ENCODE measurements at regions not wholly inside any gene's neighbourhood (a gene's known extent, or its start where the extent isn't known, plus 50 kb on each side); places are given as distances from the start of the nearest gene placed in this dataset.

DNA sequence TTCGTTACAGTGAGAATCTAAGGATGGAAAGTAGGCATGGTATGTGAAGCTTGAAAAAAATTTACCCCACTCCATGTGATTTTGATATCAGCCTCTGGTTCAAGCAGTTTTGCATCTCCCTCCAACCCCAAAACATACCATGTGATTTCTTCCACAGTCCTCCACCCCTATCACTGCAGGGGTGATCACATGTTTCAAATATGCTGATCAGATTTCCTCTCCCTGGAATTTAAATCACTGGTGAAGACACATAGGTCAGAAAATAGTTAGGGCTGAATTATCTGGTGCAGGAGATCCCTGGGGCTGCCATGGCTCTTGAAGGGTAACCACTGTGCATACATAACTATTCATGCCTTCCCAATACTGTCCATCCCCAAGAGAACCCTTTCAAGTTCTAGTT, 119.7 kb upstream of the THRB start:
- no peak for TF ChIP-seq CTCF (conservative IDR thresholded peaks at IDR 0.05)
- Mint-ChIP-seq H3K4me1 (no peaks in the 10 kb centered on the region), H3K27me3 (ENCODE audit: insufficient read depth) (peaks cover 2% of the 10 kb centered on the region), H3K27ac (no peak overlapping the region), H3K36me3 (ENCODE audit: low read depth) (no peaks in the 10 kb centered on the region), H3K4me3 (no peak overlapping the region), H3K9me3 (no peaks in the 10 kb centered on the region)
- no peak overlapping the region for H3K9ac ChIP-seq (ENCODE audit: extremely low read depth, low read length, poor library complexity, severe bottlenecking)
- H3K4me1 ChIP-seq (ENCODE audit: control insufficient read depth, insufficient read depth, low read length) = no peaks in the 10 kb centered on the region
- H3K9me3 ChIP-seq (ENCODE audit: control insufficient read depth, low read length) = no peaks in the 10 kb centered on the region
- H3K36me3 ChIP-seq (ENCODE audit: control insufficient read depth, insufficient read depth, low read length) = no peaks in the 10 kb centered on the region
- WGBS, 2 experiments (ENCODE audit: insufficient coverage in 1 of 2, insufficient read length in 1 of 2) = no CpG with 5 or more reads among the region's 1 CpG
- no peaks in the 10 kb centered on the region for H3K27me3 ChIP-seq (ENCODE audit: control insufficient read depth, insufficient read depth, low read length, poor library complexity, severe bottlenecking)
- no peak overlapping the region for H3K4me3 ChIP-seq (ENCODE audit: low read length)
- DNase-seq = no peak
- H3K27ac ChIP-seq (ENCODE audit: low read depth, low read length) = no peak overlapping the region

DNA sequence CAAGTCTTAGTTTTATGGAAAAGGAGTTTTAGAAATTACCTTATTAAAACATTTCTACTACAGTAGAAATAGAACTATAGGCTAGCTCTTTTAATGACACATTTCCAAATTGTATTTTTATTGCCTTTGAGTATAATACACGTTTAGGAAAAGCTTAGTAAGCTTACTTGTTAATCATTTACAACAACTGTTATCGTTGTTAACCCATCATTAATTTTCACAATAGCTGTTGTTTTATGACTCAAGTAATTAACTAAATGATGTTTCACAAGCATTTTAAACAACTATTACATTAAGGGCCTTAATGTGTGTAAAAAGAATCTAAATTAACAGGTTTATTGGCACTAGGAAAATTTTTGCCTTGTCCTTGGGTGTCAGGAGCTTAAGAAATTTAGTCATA, 120.5 kb upstream of the THRB start:
- no peak for TF ChIP-seq CTCF (conservative IDR thresholded peaks at IDR 0.05)
- Histone ChIP-seq H3K4me1 (ENCODE audit: control insufficient read depth, insufficient read depth, low read length) (no peaks in the 10 kb centered on the region), H3K27me3 (ENCODE audit: control insufficient read depth, insufficient read depth, low read length, poor library complexity, severe bottlenecking) (no peaks in the 10 kb centered on the region), H3K9ac (ENCODE audit: extremely low read depth, low read length, poor library complexity, severe bottlenecking) (no peak overlapping the region), H3K27ac (ENCODE audit: low read depth, low read length) (no peak overlapping the region), H3K9me3 (ENCODE audit: control insufficient read depth, low read length) (no peaks in the 10 kb centered on the region), H3K4me3 (ENCODE audit: low read length) (no peak overlapping the region), H3K36me3 (ENCODE audit: control insufficient read depth, insufficient read depth, low read length) (no peaks in the 10 kb centered on the region)
- H3K4me1 Mint-ChIP-seq = no peaks in the 10 kb centered on the region
- H3K36me3 Mint-ChIP-seq (ENCODE audit: low read depth) = no peaks in the 10 kb centered on the region
- WGBS, 2 experiments (ENCODE audit: insufficient coverage in 1 of 2, insufficient read length in 1 of 2) = 88% methylated on average over 2 of the region's 2 CpGs; no CpG with 5 or more reads in 1 of the 2 experiments
- no peak overlapping the region for H3K27ac Mint-ChIP-seq
- no peak for DNase-seq
- H3K27me3 Mint-ChIP-seq (ENCODE audit: insufficient read depth) = peaks cover 2% of the 10 kb centered on the region
- no peak overlapping the region for H3K4me3 Mint-ChIP-seq
- no peaks in the 10 kb centered on the region for H3K9me3 Mint-ChIP-seq

GRCh38 chr3:24616110-24616829, 121.6 kb upstream of the THRB start:
- no peak for DNase-seq
- Mint-ChIP-seq H3K27me3 (ENCODE audit: insufficient read depth) (peaks cover 2% of the 10 kb centered on the region), H3K27ac (no peak overlapping the region), H3K36me3 (ENCODE audit: low read depth) (no peaks in the 10 kb centered on the region), H3K4me3 (no peak overlapping the region), H3K9me3 (no peaks in the 10 kb centered on the region), H3K4me1 (no peaks in the 10 kb centered on the region)
- no peak overlapping the region for H3K4me3 ChIP-seq (ENCODE audit: low read length)
- H3K9me3 ChIP-seq (ENCODE audit: control insufficient read depth, low read length) = no peaks in the 10 kb centered on the region
- TF ChIP-seq CTCF (conservative IDR thresholded peaks at IDR 0.05) = no peak
- WGBS, 2 experiments (ENCODE audit: insufficient coverage in 1 of 2, insufficient read length in 1 of 2) = 100% methylated on average over 1 of the region's 1 CpG; no CpG with 5 or more reads in 1 of the 2 experiments
- H3K4me1 ChIP-seq (ENCODE audit: control insufficient read depth, insufficient read depth, low read length) = no peaks in the 10 kb centered on the region
- no peaks in the 10 kb centered on the region for H3K27me3 ChIP-seq (ENCODE audit: control insufficient read depth, insufficient read depth, low read length, poor library complexity, severe bottlenecking)
- no peak overlapping the region for H3K9ac ChIP-seq (ENCODE audit: extremely low read depth, low read length, poor library complexity, severe bottlenecking)
- H3K27ac ChIP-seq (ENCODE audit: low read depth, low read length) = no peak overlapping the region
- no peaks in the 10 kb centered on the region for H3K36me3 ChIP-seq (ENCODE audit: control insufficient read depth, insufficient read depth, low read length)

All from endodermal cell (in vitro differentiated cells).